Fibroblast of lung (primary cell): ENCODE measurements at regions not wholly inside any gene's neighbourhood (a gene's known extent, or its start where the extent isn't known, plus 50 kb on each side); places are given as distances from the start of the nearest gene placed in this dataset.

Experiments
- DNase-seq, 2 donors: peaks; one replicate each; pipeline versions ENCODE4 v3.0.0 to v3.0.0-alpha.2; 2010; ENCODE audit warnings: low read depth in 2 of 2
- H2AFZ ChIP-seq: 2 replicates; pipeline ENCODE4 v1.5.1; 2012; ENCODE audit warnings: low read length, control low read depth, inconsistent platforms
- H3K27ac ChIP-seq: 2 replicates; pipeline ENCODE4 v1.5.1; 2011; ENCODE audit warnings: low read length, control low read depth; ENCODE audit not compliant: insufficient read depth
- H3K27me3 ChIP-seq: 2 replicates; pipeline ENCODE4 v1.5.1; 2011; ENCODE audit warnings: mild to moderate bottlenecking, low read length; ENCODE audit not compliant: control insufficient read depth, insufficient read depth
- H3K36me3 ChIP-seq: 2 replicates; pipeline ENCODE4 v1.5.1; 2011; ENCODE audit warnings: low read length; ENCODE audit not compliant: control insufficient read depth, insufficient read depth
- H3K4me1 ChIP-seq: 2 replicates; pipeline ENCODE4 v1.5.1; 2011; ENCODE audit warnings: low read length; ENCODE audit not compliant: control insufficient read depth, insufficient read depth; ENCODE audit errors: extremely low read depth
- H3K4me2 ChIP-seq: 2 replicates; pipeline ENCODE4 v1.5.1; 2011; ENCODE audit warnings: low read length, control low read depth; ENCODE audit not compliant: insufficient read depth; ENCODE audit errors: extremely low read depth
- H3K4me3 ChIP-seq, 4 experiments: fragments of 200-600 bp in 1 of 4; sonication (generic) in 1 of 4; replicated peaks in 1 of 4; 2 replicates each; pipeline ENCODE4 v1.5.1; 2011 to 2016; ENCODE audit warnings: low read length in 4 of 4, low read depth in 3 of 4, mild to moderate bottlenecking in 3 of 4, control low read depth in 2 of 4, inconsistent platforms in 1 of 4, mixed read lengths in 1 of 4; ENCODE audit not compliant: insufficient read depth in 1 of 4; ENCODE audit errors: control extremely low read depth in 1 of 4
- H3K79me2 ChIP-seq: 2 replicates; pipeline ENCODE4 v1.5.1; 2012; ENCODE audit warnings: mild to moderate bottlenecking, low read length, inconsistent platforms; ENCODE audit not compliant: control insufficient read depth, insufficient read depth
- H3K9ac ChIP-seq: 2 replicates; pipeline ENCODE4 v1.5.1; 2011; ENCODE audit warnings: mild to moderate bottlenecking, low read length, control low read depth; ENCODE audit not compliant: insufficient read depth
- H3K9me3 ChIP-seq: 2 replicates; pipeline ENCODE4 v1.5.1; 2012; ENCODE audit warnings: low read depth, low read length; ENCODE audit not compliant: control insufficient read depth, insufficient read depth
- H4K20me1 ChIP-seq: 2 replicates; pipeline ENCODE4 v1.5.1; 2011; ENCODE audit warnings: low read length; ENCODE audit not compliant: control insufficient read depth, insufficient read depth; ENCODE audit errors: extremely low read depth
- EZH2 ChIP-seq: IDR thresholded peaks from 2 replicates; pipeline ENCODE4 v1.5.1; 2012; ENCODE audit warnings: low read length, control low read depth, mild to moderate bottlenecking; ENCODE audit errors: missing control alignments
- TF ChIP-seq, protein P1 (sequence below), 2 donors: IDR thresholded peaks in 1 of 2; conservative IDR thresholded peaks in 1 of 2; 1 replicate in 1 of 2; 2 replicates in 1 of 2; pipeline ENCODE4 v1.5.1; 2011 to 2012; ENCODE audit warnings: low read length in 2 of 2, control low read depth in 1 of 2, inconsistent platforms in 1 of 2, low read depth in 1 of 2, mild to moderate bottlenecking in 1 of 2

DNA sequence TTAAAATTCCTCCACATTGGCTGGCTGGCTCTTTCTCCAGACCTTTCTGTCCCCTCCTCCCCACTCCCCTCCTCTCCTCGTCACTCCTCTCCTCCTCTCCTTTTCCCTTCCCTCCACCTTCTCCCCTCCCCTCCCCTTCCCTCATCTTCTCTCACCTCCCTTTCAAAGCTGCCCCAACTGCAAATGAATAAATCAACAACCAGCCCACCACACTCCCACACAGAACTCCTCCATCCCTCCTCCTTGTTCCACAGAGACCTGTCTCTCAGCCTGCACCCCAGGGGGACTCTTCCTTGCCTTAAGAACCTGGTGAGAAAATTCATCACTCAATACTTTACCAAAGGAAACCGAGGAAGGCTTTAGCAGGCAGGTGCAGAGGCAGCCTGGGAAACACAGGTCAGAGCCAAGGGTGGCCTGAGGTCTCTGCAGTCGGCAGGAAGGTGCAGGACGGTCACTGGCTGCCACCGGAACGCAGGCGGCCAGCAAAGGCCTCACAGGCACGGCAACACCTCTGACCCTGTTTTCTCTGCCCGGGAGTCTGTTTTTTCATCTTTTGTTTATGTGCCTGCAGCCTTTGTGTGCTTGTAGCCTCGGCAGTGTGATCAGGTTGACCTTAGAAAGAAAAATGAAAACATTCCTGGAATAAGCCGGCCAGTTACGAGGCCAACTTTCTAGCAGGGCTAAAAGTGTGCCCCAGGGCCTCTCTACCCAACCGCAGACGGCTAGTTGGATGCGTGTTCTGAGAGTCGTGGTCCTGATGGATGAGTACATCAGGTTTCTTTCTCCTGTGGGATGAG lies 207.6 kb upstream of the KLF6 start:
- Histone ChIP-seq H2AFZ (no peak overlapping the region), H3K36me3 (no peaks in the 10 kb centered on the region), H3K27ac (no peak overlapping the region), H3K27me3 (no peaks in the 10 kb centered on the region), H3K4me1 (peaks cover 2% of the 10 kb centered on the region), H3K9me3 (no peaks in the 10 kb centered on the region), H3K4me3 (no peak overlapping the region), H3K9ac (no peak overlapping the region), H3K79me2 (no peaks in the 10 kb centered on the region), H4K20me1 (no peaks in the 10 kb centered on the region), H3K4me2 (no peak overlapping the region)
- TF ChIP-seq EZH2 = no peak
- TF ChIP-seq, protein P1, sequence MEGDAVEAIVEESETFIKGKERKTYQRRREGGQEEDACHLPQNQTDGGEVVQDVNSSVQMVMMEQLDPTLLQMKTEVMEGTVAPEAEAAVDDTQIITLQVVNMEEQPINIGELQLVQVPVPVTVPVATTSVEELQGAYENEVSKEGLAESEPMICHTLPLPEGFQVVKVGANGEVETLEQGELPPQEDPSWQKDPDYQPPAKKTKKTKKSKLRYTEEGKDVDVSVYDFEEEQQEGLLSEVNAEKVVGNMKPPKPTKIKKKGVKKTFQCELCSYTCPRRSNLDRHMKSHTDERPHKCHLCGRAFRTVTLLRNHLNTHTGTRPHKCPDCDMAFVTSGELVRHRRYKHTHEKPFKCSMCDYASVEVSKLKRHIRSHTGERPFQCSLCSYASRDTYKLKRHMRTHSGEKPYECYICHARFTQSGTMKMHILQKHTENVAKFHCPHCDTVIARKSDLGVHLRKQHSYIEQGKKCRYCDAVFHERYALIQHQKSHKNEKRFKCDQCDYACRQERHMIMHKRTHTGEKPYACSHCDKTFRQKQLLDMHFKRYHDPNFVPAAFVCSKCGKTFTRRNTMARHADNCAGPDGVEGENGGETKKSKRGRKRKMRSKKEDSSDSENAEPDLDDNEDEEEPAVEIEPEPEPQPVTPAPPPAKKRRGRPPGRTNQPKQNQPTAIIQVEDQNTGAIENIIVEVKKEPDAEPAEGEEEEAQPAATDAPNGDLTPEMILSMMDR (conservative IDR thresholded peaks at IDR 0.05 in 1 of 2, IDR thresholded peaks at IDR 0.05 in 1 of 2; ENCODE audit: low read depth in 1 of 2, low read length in 2 of 2) = no peak
- DNase-seq = no peak

DNA sequence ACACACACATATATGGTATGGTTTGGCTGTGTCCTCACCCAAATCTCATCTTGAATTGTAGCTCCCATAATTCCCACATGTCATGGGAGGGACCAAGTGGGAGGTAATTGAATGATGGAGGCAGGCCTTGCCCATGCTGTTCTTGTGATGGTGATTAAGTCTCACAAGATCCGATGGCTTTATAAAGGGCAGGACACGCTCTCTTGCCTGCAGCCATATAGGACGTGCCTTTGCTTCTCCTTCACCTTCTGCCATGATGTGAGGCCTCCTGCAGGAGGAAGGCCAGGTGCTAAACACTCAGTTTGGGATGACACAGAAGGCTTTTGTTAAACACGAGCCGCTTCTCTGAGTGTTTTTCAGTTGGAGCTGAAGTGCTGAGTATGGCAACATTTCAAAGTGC lies 205.3 kb upstream of the KLF6 start:
- no peak overlapping the region for H2AFZ ChIP-seq
- TF ChIP-seq EZH2 = no peak
- TF ChIP-seq, protein P1 (conservative IDR thresholded peaks at IDR 0.05 in 1 of 2, IDR thresholded peaks at IDR 0.05 in 1 of 2; ENCODE audit: low read depth in 1 of 2, low read length in 2 of 2) = no peak
- H3K4me3 ChIP-seq = no peak overlapping the region
- no peaks in the 10 kb centered on the region for H3K27me3 ChIP-seq
- H3K9ac ChIP-seq = no peak overlapping the region
- H3K27ac ChIP-seq = no peak overlapping the region
- DNase-seq = no peak
- H3K36me3 ChIP-seq = no peaks in the 10 kb centered on the region
- no peaks in the 10 kb centered on the region for H3K9me3 ChIP-seq
- no peak overlapping the region for H3K4me2 ChIP-seq
- H4K20me1 ChIP-seq = no peaks in the 10 kb centered on the region
- H3K79me2 ChIP-seq = no peaks in the 10 kb centered on the region
- H3K4me1 ChIP-seq = peaks cover 2% of the 10 kb centered on the region

DNA sequence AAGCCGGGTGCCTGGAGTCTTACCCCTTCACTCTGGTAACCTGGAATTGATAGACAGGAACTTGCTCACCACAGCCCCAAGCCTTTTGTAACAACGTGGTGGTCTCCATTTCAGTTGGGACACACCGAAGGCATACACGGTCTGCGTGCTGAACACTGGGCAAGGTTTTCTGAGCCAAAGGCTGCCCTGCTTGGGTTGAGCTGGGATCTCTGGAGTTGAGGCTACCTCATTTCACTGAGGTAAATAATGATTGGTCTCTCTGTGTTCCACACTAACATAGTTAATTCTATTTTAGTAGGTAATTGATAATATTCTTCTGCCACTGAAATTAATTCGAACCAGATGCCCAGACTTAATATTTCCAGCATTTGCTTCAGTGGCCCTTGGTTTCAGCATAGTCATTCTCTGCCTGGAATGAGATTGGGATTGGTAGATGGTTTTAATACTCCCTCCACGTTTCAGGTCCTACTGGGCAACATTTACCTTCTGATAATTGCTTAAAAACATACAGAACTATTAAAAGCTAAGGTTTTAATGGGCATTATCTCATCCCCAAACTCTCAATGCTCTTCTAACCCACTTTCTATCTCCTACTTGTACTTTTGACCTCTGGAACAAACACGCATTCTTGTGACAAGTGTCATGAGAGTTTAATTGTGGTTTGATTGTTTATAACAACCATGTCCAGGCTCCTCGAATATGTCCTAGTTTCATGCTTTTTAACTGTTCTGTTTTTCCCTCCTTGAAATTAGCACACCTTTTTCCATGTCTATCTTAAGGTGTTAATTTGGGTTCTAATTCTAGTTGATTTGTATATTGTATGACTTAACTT lies 202.3 kb upstream of the KLF6 start:
- H3K27me3 ChIP-seq = no peaks in the 10 kb centered on the region
- no peaks in the 10 kb centered on the region for H3K79me2 ChIP-seq
- H3K36me3 ChIP-seq = no peaks in the 10 kb centered on the region
- TF ChIP-seq, protein P1 (conservative IDR thresholded peaks at IDR 0.05 in 1 of 2, IDR thresholded peaks at IDR 0.05 in 1 of 2; ENCODE audit: low read depth in 1 of 2, low read length in 2 of 2) = no peak
- TF ChIP-seq EZH2 = no peak
- H2AFZ ChIP-seq = no peak overlapping the region
- H3K9ac ChIP-seq = no peak overlapping the region
- peaks cover 2% of the 10 kb centered on the region for H3K4me1 ChIP-seq
- no peaks in the 10 kb centered on the region for H4K20me1 ChIP-seq
- no peak overlapping the region for H3K4me2 ChIP-seq
- H3K27ac ChIP-seq = no peak overlapping the region
- peak in 1 of 2 donors; percentile 60 for DNase-seq
- H3K9me3 ChIP-seq = no peaks in the 10 kb centered on the region
- H3K4me3 ChIP-seq = no peak overlapping the region
